Fibroblast of skin of right quadriceps (primary cell): ENCODE measurements at regions not wholly inside any gene's neighbourhood (a gene's known extent, or its start where the extent isn't known, plus 50 kb on each side); places are given as distances from the start of the nearest gene placed in this dataset.
"Not testable (repeated sequence)": the region's sequence is repeated elsewhere in the genome, so short reads cannot be mapped to it uniquely, and the experiment has no call there.

ENCODE experiments used
- DNase-seq: peaks from one replicate; pipeline ENCODE4 v3.0.0-alpha.2; 2013

DNA sequence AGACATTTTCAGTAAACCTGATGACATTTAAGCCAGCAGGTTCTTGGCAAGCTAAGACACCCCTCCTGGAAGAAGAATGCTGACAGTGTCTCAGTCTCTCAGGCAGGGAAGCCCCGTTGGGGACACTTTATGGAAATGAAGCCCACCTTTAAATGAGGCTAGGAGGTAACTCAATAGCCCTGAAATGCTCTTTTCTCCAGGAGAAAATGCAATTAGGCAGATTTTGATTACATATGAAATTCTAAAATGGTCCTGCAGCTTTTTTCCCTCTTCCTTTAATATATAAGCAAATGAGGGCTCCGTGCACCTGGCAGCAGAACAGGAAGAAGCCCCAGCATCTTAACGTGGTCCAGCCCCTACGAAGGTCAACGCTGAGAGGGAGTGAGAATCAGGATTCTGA lies 65.8 kb upstream of the CHST15 start:
- no peak for DNase-seq

DNA sequence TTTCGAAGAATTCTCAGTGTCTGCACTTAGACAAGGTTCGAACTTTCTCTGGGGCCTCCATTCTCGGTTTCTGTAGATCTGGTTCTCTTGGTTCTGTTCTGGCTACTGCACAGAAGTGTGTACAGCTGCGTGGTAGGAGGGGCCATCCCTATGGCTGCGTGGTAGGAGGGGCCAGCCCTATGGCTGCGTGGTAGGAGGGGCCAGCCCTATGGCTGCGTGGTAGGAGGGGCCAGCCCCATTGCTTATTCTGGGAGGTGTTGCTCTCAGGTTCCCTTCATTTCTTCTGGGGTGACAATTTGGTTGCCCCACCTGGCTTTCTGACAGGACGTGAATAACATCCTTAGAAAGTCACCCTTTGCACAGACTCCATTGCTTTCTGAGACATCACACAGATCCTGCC lies 65.2 kb upstream of the CHST15 start:
- no peak for DNase-seq

DNA sequence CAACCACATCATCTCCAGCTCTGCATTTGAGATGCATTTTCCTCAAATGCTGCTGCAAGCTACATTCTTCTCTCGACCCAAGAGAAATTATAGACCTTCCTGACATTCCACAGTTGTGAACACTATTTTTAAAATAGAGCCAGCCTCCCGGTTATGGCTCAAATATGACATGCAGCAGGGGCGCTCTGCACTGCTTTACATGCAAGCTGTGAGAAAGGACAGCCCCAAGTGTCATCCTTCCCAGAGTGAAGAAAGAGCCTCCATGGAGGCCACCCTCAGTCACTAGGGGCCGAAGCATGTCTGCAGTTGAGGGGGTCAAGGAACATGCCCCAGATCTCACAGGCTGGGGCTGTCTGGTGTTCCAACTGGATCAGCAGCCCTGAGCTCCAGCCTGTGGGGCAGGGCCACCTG lies 63.9 kb upstream of the CHST15 start:
- DNase-seq: peak; percentile 22

DNA sequence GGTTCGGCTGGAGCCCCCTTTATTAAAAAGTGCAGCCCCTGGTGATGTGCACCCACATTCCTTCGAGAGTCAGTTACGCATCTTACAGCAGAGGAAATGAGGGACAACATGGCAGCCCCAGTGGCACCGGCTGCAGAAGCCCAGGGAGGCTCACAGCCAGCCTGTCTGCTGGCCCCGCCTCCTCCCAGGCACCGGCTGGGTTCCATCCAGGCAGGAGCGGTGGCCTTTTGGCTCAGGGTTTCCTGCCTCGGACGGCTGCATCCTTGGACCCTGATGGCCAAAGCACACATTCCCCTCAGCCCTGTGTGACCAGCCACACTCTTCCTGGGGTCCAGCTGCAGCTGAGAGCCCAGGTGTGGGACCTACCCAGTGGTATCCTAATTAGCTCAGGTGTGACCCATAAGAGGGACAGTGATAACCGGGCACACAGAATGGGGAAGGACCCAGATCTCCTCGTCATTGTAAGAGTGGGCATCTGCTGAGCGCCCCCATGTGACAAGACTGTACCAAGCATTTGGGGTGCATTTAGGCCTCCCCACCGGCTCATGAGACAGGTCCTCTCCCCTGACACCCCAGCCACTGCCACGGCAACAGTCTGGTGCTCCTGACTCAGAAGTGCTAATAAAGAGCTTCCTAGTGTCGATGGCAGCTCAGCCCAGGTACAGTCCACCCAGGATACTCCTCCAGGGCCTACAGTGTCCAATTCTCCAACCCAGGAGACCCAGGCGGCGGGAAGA lies 63.3 kb upstream of the CHST15 start:
- no peak for DNase-seq

DNA sequence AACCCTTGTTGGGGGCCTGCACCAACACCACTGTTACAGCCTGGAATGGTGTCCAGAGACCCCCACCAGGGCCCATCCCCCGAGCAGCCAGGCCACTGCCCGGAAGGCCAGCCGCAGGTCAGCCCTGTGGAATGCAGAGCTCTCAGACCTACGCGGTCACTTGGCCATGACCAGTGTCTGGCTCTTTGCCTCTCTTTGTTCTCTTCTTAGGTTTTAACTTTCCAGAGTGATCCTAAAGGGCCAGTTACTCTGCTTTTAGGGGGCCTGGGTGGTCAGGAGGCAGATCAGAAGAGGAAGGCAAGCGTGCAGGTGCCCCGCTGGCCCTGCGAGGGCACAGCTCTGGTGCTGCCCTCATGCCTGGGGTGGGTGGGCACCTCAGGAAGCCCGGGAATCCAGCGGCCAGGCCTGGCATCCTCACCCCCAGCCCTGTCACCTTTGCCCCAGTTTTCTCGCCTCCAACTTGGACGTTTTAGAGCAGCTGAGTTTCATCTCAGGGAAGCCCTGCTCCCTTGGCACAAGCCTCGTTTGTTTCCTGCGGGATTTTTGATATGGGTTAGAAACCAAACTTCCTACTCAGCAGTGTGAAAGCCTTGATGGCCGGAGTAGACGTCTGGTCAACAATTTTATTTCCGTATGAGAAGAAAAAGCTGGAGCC lies 62.5 kb upstream of the CHST15 start:
- no peak for DNase-seq

DNA sequence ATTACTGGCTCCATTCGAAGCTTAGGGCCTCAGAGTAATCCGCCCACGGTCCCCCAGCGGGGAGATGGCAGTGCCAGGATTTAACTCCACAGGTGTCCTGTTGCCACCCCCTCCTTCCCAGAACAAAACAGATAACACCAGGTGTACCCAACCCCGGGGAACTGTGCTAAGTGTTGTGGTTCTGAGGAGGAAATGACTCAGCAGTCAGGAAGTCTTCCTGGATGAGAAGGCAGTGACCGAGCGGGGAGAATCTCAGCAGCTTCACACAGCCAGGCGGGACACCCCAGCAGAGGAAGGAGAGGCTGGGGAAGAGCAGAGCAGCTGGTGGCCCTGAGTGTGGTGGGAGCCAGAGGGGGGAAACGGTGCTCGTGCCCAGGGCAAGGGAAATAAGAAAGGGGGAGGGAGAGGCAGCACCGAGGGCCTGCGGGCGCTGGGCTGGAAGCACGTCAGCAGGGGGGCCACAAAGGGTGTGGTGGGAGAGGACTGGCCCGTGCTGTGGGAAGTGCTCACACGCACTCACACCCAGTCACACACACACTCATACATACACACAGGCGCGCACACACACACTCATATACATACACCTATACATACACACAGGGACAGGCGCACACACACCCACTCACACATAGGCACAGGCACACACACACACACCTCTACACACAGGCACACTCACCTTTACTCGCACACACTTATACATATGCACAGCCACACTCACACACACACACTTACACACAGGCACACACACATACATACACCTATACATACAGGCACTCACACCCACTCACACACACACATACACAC lies 59.8 kb upstream of the CHST15 start:
- peak; percentile 79 for DNase-seq

DNA sequence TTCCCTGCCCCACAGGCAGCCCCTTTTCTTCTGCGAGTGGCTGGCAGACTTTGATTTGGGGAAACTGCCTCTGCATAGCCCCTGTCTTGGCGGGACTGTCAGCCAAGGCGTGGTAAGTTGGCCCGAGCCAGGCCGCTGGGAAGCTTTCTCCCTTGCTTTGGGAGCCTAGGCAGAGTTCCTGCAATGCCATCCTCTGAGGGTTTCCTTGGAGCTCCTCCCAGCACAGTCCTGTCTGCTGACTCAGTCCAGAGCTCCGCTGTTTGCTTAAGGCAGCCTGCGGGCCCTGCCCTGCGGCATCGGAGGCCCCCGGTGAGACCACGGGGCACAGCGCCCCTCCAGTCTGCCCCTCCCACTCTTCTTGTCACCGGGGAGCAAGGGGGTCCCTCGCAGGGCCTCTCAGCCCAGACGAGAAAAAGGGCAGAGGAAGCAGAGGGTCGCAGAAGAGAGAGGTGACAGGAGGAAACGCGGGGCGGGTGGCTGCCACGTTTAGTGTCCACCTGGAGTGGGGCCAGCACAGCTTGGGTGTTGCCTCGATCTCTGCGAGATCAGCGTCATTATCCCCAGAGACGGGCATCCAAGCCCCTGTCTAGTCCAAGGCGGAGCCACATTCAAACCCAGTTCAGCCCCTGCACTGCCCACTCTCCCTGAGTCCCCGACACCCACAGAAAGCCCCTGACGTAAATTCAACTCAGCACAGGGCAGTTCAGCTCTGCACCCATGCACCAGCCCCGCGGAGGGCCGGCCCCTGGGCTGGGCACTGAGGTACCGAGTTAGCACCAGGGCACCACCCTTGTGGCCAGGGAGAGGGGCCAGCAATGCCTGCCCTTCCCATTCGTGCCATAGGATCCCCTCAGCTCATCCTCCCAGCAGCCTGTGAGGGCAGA lies 59.0 kb upstream of the CHST15 start:
- peak; percentile 51 for DNase-seq

DNA sequence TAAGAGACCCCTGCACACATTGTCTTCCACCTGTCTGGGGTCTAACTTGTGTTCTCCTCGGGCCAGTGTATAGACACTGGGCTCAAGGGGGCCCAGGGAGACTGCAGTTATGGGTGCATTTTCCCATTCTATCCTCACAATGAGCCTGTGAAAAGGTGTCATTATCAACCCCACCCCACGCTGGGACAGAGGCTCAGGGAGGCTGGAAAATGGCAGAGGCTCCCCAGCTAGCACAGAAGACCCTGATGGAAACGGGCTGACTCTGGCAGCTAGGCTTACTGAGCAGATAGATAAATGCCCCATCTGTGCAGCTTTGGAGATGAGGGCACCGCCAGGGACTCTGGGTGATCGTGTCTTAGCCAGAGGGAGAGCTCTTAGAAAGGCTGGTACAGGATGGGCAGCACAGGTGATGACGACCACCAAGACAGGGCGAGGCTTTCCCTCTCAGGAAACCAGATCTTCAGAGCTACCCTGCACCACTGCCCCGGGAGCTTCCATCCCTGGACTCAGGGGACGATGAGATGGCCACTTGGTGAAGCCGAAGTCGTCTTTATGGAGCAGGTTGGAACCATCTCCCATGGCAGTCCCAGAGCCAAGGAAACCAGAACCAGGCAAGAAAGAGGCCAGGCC lies 58.2 kb upstream of the CHST15 start:
- DNase-seq: no peak

DNA sequence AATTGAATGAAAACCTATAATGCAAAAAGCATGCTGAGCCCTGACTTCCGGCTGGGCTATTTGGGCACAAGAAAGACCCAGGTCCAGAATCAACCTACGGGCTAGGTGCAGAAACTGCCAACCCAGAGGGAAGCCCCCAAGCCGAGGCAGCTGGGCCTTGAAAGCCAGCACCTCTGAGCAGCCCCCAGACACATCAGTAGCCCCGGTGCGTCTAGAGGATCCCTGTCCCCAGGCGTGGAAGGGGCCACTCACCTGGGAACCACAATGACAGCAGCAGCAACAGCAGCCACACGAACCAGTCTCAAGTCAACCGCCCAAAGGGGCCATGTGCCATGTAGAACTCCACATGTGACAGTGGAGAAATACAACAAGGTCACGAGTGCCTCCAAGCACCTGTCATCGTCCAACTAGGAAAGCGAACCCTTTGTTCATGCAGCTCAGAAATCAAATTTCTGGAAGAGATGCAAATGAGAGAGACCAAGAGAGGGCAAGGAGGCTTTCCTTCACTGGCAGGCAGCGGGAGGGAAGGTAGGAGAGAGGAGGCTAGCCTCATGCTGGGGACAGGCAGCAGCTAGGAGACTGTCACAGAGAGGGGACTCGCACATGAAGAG lies 57.5 kb upstream of the CHST15 start:
- DNase-seq: no peak

DNA sequence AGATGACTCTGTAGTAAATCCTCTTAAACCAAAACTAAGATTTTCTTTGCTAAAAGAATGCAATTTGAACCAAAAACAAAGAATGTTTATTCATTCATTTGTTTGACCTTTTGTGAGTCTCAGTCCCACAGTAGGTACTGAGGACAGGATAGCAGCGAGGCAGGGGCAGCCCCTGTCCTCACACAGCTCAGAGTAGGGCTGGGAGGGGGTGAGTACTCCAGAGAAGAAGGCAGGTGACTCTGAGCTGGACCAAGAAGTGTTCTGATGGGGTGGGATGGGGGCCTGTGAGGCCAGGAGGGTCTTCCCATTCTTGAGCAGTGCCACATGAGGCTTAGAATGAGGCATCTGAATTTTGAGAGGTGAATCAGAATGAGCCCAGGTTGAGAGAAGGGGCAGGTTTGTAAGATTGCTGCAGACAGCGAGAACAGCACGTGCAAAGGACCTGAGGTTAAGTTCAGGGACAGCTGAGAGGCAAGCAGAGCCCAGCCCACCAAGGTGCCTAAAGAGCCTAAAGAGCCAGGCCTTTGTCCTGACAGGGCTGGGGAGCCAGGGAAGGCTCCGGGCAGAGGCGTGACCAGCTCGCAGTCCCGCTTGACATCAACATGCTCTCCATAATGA lies 56.9 kb upstream of the CHST15 start:
- no peak for DNase-seq

DNA sequence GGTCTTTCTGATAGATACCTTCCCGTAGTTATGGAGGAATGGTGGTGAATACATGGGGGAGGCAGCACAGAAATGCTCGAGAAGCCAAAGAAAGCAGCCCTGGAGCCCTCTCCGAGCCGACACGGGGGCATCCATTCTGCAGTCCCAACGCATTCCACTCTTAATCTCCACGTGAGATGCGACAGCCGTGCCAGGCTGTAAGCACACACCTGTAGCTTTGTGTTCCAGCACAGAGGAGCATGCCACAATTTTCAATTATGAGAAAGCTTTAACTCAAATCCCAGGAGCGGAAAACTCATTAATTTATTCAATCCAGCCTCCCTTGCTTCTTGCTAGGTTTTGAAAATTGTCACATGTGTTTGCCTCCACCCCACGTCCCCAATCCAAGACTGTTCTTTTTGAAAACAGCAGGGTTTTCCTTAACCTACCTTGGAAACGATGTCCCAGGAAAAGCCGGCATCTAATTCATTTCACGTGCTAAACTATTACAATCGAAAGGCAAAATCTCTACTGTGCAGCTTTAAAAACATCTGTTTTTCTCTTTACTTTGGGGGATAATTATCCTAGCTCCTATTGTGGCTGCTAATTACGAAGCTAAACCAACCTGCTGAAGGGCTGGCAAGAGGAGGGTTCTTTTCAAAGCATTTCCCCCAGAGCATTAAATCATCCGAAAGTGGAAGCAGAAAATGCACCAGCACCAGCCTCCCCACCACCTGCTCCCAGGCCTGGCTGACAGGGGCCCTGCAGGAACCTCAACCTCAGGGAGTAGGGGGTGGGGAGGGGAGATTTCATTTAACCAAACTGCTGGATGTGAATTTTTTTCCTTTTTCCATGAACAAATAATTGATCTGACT lies 56.0 kb upstream of the CHST15 start:
- no peak for DNase-seq

DNA sequence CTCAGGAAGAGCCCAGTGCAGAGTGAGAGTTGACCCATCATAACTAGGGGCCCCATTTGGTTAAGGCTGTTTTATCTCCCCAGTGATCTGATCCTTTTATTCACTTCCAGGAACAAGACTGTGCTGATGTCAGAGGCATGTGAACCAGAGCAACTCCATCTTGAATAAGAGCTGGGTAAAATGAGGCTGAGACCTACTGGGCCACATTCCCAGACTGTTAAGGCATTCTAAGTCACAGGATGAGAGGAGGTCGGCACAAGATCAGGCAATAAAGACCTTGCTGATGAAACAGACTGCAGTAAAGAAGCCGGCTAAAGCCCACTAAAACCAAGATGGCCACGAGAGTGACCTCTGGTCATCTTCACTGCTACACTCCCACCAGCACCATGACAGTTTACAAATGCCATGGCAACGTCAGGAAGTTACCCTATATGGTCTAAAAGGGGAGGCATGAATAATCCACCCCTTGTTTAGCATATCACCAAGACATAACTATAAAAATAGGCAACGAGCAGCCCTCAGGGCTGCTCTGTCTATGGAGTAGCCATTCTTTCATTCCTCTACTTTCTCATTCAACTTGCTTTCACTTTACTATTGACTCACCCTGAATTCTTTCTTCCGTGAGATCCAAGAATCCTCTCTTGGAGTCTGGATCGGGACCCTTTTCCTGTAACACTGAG lies 55.3 kb upstream of the CHST15 start:
- DNase-seq: not testable (repeated sequence)

DNA sequence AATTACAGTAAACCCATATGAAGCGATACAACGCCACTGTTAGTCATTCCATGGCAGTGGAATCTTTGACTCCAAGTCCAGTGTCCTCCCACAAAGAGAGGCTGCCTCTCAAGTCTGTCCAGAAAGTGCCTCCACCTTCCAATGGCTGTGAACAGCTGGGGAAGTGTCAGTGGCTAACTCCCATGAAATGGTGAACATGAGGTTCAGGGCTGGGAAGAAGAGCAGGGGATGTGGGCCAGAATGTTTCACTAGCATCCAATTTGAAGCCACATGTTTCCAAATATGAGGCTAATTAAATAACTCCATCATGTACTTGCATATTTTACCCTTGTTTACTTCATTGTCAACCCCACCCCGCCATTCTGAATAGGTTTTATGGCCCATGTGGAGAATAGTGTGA lies 53.1 kb upstream of the CHST15 start:
- no peak for DNase-seq

DNA sequence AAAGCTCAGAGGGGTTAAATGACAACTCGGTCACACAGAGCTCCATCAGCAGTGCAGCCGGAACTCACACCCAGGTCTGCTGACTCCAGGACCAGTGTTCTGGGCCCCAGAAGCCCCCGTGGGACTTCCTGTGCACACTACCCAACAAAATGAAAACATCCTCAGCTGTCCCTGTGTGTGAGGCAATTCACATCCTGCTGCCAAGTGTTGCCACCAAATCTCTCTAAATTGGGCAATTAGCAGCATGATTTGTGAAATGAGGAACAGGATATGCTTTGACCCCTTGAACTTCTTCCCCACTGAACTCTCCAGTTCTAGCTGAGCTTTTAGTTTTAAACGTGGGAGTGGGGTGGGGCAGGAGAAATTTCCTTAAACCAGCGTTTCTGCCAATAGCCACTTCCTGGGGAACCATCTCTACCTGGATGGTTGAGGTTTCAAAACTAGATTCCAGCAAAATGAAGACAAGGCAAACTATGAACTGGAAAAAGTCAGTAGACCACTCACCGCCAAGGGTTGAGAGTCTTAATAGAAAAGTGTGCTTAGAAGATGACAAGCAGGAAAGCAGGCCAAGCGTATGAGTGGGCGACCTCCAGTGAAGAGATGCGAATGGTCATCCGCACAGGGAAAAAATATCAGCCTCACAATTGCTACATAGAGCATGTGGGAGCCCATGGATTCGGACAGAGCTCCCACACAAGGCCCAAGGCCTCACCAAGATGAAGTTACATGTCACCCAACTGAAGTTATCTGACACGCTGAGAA lies 51.9 kb upstream of the CHST15 start:
- DNase-seq: no peak

DNA sequence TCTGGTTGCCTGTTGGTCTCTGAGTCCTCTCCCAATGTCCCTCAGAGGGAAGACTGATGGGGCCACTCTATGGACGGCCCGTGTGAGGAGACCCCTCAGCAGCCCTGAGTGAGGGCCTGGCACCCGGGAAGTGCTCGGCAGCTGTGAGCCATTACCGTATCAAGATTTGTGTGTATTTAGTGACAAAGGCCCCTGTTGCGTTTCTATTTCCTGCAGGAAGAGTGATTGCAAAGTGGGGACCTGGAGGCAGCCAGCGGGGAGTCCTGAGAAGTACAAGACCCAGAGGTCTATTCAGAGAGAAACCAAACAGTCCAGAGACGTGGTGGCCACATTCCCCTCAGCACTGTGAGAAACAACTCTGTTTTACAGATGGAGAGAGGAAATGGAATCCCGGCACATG lies 51.1 kb upstream of the CHST15 start:
- DNase-seq: no peak

DNA sequence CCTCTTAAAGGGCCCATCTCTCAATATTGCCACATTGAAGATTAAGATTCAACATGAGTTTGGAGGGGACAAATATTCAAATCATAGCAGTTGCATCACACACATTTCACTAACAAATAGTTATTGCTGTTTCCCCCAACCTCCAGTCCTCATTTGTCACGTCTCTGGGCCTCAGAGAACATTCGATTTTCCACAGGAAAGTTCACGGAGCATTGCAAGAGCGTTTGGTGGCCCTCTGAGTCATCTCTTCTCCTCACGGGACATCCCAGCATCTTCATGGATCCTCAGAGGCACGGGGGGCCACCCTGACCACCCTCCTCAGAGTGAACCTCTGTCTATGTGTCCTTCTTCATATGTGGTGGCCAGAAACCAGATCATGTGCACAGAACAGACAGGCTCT lies 50.3 kb upstream of the CHST15 start:
- no peak for DNase-seq
